K562 (cell line): ENCODE measurements at regions not wholly inside any gene's neighbourhood (a gene's known extent, or its start where the extent isn't known, plus 50 kb on each side); places are given as distances from the start of the nearest gene placed in this dataset.

ENCODE experiments used
- ARNT ChIP-seq, 2 experiments: fragments of 450-650 bp; IDR thresholded peaks; 2 replicates each; pipeline ENCODE4 v1.6.1; 2016; ENCODE audit warnings: mild to moderate bottlenecking in 1 of 2
- MYC ChIP-seq, 2 experiments: fragments of 250-450 bp in 1 of 2; sonication (Bioruptor Pico) in 1 of 2; IDR thresholded peaks; 2 replicates each; pipeline versions ENCODE4 v1.5.1 to v1.6.1; 2012 to 2021; ENCODE audit warnings: low read depth in 2 of 2, borderline replicate concordance in 1 of 2, improper control_type of control experiment in 1 of 2, low read length in 1 of 2, mild to moderate bottlenecking in 1 of 2, moderate library complexity in 1 of 2
- PHB2 ChIP-seq: fragments of 450-650 bp; IDR thresholded peaks from 2 replicates; pipeline ENCODE4 v1.6.1; 2017; ENCODE audit warnings: low read depth
- YY1 ChIP-seq, 3 experiments: IDR thresholded peaks; 2 replicates each; pipeline ENCODE4 v1.6.1; 2011; ENCODE audit warnings: low read length in 2 of 3, mild to moderate bottlenecking in 2 of 3, moderate library complexity in 2 of 3, borderline replicate concordance in 1 of 3, control low read depth in 1 of 3, low read depth in 1 of 3; ENCODE audit not compliant: insufficient read depth in 3 of 3, insufficient replicate concordance in 2 of 3, control insufficient read depth in 1 of 3, insufficient read length in 1 of 3; ENCODE audit errors: extremely low read depth in 1 of 3
- ZC3H8 ChIP-seq: fragments of 450-650 bp; IDR thresholded peaks from 2 replicates; pipeline ENCODE4 v1.6.1; 2017
- ZNF232 ChIP-seq: sonication (generic); formaldehyde crosslinking; IDR thresholded peaks from 2 replicates; pipeline ENCODE4 v1.8.0; 2022; ENCODE audit warnings: mild to moderate bottlenecking, missing genetic modification reagents
- ZNF263 ChIP-seq: sonication (generic); formaldehyde crosslinking; IDR thresholded peaks from 2 replicates; pipeline ENCODE4 v1.8.0; 2022; ENCODE audit warnings: mild to moderate bottlenecking, missing genetic modification reagents, borderline replicate concordance

DNA sequence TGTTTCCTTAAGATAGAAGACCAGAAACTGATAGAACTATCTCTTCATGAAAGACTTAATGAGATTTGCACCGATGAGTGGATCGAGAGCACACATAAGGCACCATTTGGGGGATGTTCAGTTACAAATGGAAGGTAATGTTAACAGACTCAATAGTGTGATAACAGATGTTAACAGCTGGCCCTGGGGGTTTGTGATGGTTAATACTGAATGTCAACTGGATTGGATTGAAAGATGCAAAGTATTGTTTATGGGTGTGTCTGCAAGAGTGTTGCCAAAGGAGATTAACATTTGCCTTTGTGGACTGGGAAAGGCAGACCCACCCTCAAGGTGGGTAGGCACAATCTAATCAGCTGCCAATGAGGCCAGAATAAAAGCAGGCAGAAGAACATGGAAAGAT lies 130.5 kb upstream of the DGKB start:
- TF ChIP-seq ARNT (IDR thresholded peaks at IDR 0.05) (no peak), ZC3H8 (no peak), ZNF263 (CRISPR knock-in tag) (no peak), MYC (IDR thresholded peaks at IDR 0.05; ENCODE audit: low read depth, low read length) (no peak), MYC (CRISPR knock-in tag; IDR thresholded peaks at IDR 0.05; ENCODE audit: borderline replicate concordance, low read depth) (no peak), PHB2 (no peak), YY1 (IDR thresholded peaks at IDR 0.05; ENCODE audit: borderline replicate concordance in 1 of 3, control insufficient read depth in 1 of 3, extremely low read depth in 1 of 3, insufficient read depth in 3 of 3, insufficient read length in 1 of 3, insufficient replicate concordance in 2 of 3, low read depth in 1 of 3, low read length in 2 of 3) (no peak), ZNF232 (CRISPR knock-in tag) (no peak)
